ENCODE measurements at regions not wholly inside any gene's neighbourhood (a gene's known extent, or its start where the extent isn't known, plus 50 kb on each side); places are given as distances from the start of the nearest gene placed in this dataset.
"Not testable (repeated sequence)": the region's sequence is repeated elsewhere in the genome, so short reads cannot be mapped to it uniquely, and the experiment has no call there.

- TF ChIP-seq CTCF (IDR thresholded peaks at IDR 0.05; ENCODE audit: borderline replicate concordance, extremely low read depth, low read length, poor library complexity, severe bottlenecking); EZH2 (IDR thresholded peaks at IDR 0.05; ENCODE audit: borderline replicate concordance, low read depth, low read length, severe bottlenecking): not testable (repeated sequence)
Observed at GRCh38 chr9:64370344-64370743, 914.7 kb downstream of the FOXD4L5 start.
